Astrocyte (in vitro differentiated cells and primary cell): ENCODE measurements at regions not wholly inside any gene's neighbourhood (a gene's known extent, or its start where the extent isn't known, plus 50 kb on each side); places are given as distances from the start of the nearest gene placed in this dataset.
A peak's percentile ranks its signal among the peaks of the same experiment; 100 is the strongest.

Experiments
- DNase-seq: peaks from one replicate; pipeline ENCODE4 v3.0.0-alpha.2; 2010; ENCODE audit warnings: low read depth
- FAIRE-seq: peaks from 2 replicates; lab custom pipeline; 2011; peaks lifted over from hg19 to GRCh38; lab: Jason Lieb, UNC
- H2AFZ ChIP-seq: 2 replicates; pipeline ENCODE4 v1.6.0; 2012; ENCODE audit warnings: low read depth, low read length, inconsistent platforms
- H3K27ac ChIP-seq: 2 replicates; pipeline ENCODE4 v1.5.1; 2011; ENCODE audit warnings: low read depth, low read length, inconsistent platforms
- H3K27me3 ChIP-seq: 2 replicates; pipeline ENCODE4 v1.6.0; 2011; ENCODE audit warnings: low read length, inconsistent platforms; ENCODE audit not compliant: insufficient read depth
- H3K36me3 ChIP-seq: 2 replicates; pipeline ENCODE4 v1.5.1; 2011; ENCODE audit warnings: low read length, inconsistent platforms; ENCODE audit not compliant: insufficient read depth
- H3K4me1 ChIP-seq: 2 replicates; pipeline ENCODE4 v1.5.1; 2011; ENCODE audit warnings: low read length, inconsistent platforms; ENCODE audit not compliant: insufficient read depth
- H3K4me2 ChIP-seq: 2 replicates; pipeline ENCODE4 v1.6.0; 2012; ENCODE audit warnings: low read length, inconsistent platforms
- H3K4me3 ChIP-seq: 2 replicates; pipeline ENCODE4 v1.5.1; 2011; ENCODE audit warnings: low read depth, mild to moderate bottlenecking, low read length, inconsistent platforms; ENCODE audit not compliant: insufficient read depth
- H3K79me2 ChIP-seq: 2 replicates; pipeline ENCODE4 v1.6.0; 2012; ENCODE audit warnings: mild to moderate bottlenecking, low read length, inconsistent platforms; ENCODE audit not compliant: insufficient read depth
- H3K9ac ChIP-seq: 2 replicates; pipeline ENCODE4 v1.6.0; 2012; ENCODE audit warnings: mild to moderate bottlenecking, low read length, inconsistent platforms
- H3K9me3 ChIP-seq: 2 replicates; pipeline ENCODE4 v1.5.1; 2012; ENCODE audit warnings: low read depth, mild to moderate bottlenecking, low read length, inconsistent platforms; ENCODE audit not compliant: insufficient read depth
- H4K20me1 ChIP-seq: 2 replicates; pipeline ENCODE4 v1.6.0; 2012; ENCODE audit warnings: low read length, inconsistent platforms; ENCODE audit not compliant: insufficient read depth
- H3K27ac Mint-ChIP-seq: one replicate; pipeline ENCODE4 v1.8.0; 2021; ENCODE audit warnings: mild to moderate bottlenecking, mixed read lengths; ENCODE audit not compliant: unreplicated experiment
- H3K27me3 Mint-ChIP-seq: one replicate; pipeline ENCODE4 v1.8.0; 2021; ENCODE audit warnings: low read depth, mixed read lengths; ENCODE audit not compliant: unreplicated experiment
- H3K36me3 Mint-ChIP-seq: one replicate; pipeline ENCODE4 v1.8.0; 2021; ENCODE audit warnings: low read depth, mixed read lengths; ENCODE audit not compliant: unreplicated experiment
- H3K4me1 Mint-ChIP-seq: one replicate; pipeline ENCODE4 v1.8.0; 2021; ENCODE audit warnings: low read depth, mixed read lengths; ENCODE audit not compliant: unreplicated experiment
- H3K4me3 Mint-ChIP-seq: one replicate; pipeline ENCODE4 v1.8.0; 2021; ENCODE audit warnings: mild to moderate bottlenecking, moderate library complexity, mixed read lengths; ENCODE audit not compliant: unreplicated experiment
- H3K9me3 Mint-ChIP-seq: one replicate; pipeline ENCODE4 v1.8.0; 2021; ENCODE audit warnings: mild to moderate bottlenecking, mixed read lengths; ENCODE audit not compliant: unreplicated experiment
- EZH2 ChIP-seq: IDR thresholded peaks from 2 replicates; pipeline ENCODE4 v1.6.1; 2012; ENCODE audit warnings: mild to moderate bottlenecking, low read length, inconsistent platforms; ENCODE audit not compliant: insufficient read depth
- TF ChIP-seq, protein P1 (sequence below): IDR thresholded peaks from 2 replicates; pipeline ENCODE4 v1.5.1; 2011; ENCODE audit warnings: low read depth, mild to moderate bottlenecking, inconsistent platforms, low read length, moderate library complexity; ENCODE audit not compliant: insufficient read depth

DNA sequence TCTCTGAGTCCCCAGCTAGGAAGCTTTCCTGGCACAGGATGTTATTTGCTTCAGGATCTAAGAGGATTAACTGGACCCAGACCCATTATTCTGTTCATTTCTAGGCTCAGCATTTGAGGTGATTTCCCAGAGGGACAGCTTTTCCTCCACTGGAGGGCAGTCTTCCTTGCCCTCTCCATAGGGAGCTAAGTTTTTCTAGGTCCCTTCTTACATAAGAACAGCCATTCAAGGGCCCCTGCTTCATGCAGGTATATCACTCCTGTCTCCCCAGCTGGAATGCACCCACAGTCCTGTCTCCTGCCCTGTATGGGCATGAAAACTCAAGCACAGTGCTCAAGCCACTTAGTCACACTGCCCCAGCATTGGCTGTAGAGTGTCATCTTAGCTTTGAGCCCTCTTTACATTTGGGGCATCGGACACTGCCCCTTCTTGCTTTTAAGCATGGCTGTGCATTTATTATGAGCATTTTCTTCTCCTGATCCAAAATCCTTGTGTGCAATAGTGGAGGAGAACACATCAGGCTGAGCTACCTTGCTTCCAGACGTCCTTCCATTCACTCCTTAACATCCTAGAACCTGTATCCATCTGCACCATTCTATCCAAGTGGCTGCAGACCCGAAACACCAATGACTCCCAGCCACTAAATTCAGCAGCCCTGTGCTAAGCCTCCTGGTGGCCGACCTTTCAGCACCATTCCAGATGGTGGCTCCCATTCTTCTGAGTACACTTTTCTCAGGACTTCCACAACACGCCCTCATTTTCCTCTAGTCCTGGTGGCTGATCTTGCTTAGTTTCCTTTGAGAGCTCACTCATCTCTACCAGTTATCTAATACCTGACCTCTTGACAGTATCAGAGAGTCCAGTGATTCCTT is 80.0 kb downstream of the COPS8 start:
- FAIRE-seq (no peak), DNase-seq (no peak)
- Histone ChIP-seq H3K36me3 (no peaks in the 10 kb centered on the region), H2AFZ (no peak overlapping the region), H3K4me2 (no peak overlapping the region), H3K79me2 (no peaks in the 10 kb centered on the region), H3K9me3 (peaks cover 4% of the 10 kb centered on the region), H4K20me1 (no peaks in the 10 kb centered on the region), H3K4me1 (no peaks in the 10 kb centered on the region), H3K27me3 (no peaks in the 10 kb centered on the region), H3K4me3 (no peak overlapping the region), H3K9ac (no peak overlapping the region), H3K27ac (no peak overlapping the region)
- Mint-ChIP-seq H3K9me3 (peaks cover 12% of the 10 kb centered on the region), H3K36me3 (peaks cover 4% of the 10 kb centered on the region), H3K4me3 (no peak overlapping the region), H3K4me1 (peaks cover 11% of the 10 kb centered on the region), H3K27ac (no peak overlapping the region), H3K27me3 (no peaks in the 10 kb centered on the region)
- TF ChIP-seq, protein P1, sequence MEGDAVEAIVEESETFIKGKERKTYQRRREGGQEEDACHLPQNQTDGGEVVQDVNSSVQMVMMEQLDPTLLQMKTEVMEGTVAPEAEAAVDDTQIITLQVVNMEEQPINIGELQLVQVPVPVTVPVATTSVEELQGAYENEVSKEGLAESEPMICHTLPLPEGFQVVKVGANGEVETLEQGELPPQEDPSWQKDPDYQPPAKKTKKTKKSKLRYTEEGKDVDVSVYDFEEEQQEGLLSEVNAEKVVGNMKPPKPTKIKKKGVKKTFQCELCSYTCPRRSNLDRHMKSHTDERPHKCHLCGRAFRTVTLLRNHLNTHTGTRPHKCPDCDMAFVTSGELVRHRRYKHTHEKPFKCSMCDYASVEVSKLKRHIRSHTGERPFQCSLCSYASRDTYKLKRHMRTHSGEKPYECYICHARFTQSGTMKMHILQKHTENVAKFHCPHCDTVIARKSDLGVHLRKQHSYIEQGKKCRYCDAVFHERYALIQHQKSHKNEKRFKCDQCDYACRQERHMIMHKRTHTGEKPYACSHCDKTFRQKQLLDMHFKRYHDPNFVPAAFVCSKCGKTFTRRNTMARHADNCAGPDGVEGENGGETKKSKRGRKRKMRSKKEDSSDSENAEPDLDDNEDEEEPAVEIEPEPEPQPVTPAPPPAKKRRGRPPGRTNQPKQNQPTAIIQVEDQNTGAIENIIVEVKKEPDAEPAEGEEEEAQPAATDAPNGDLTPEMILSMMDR: peak; percentile 58
- TF ChIP-seq EZH2: no peak

DNA sequence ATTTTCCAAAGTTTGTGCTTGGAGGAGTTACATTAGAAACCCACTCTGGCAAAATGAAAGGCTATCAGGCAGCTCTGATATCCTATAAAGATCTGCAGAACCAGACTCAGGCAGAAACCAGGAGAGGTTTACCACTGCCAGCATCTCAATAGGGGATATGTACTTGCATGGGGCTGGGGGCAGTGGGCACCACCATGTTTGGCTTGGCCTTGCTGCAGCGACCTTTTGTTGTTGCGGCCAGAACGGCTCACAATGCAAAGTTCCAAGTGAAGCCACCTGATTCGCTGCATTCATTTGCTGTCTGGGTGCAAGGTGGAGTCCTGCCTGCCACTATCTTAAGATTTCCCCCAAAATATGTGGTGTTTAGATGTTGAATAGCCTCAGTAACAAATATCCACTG is 81.3 kb downstream of the COPS8 start:
- Histone ChIP-seq H2AFZ (no peak overlapping the region), H3K4me1 (peaks cover 12% of the 10 kb centered on the region), H3K9ac (no peak overlapping the region), H3K27me3 (no peaks in the 10 kb centered on the region), H3K27ac (no peak overlapping the region), H3K4me2 (no peak overlapping the region), H3K36me3 (no peaks in the 10 kb centered on the region), H4K20me1 (no peaks in the 10 kb centered on the region), H3K79me2 (no peaks in the 10 kb centered on the region), H3K4me3 (no peak overlapping the region), H3K9me3 (peaks cover 4% of the 10 kb centered on the region)
- H3K27me3 Mint-ChIP-seq: no peaks in the 10 kb centered on the region
- H3K27ac Mint-ChIP-seq: no peak overlapping the region
- no peak for TF ChIP-seq EZH2
- TF ChIP-seq, protein P1: no peak
- H3K4me3 Mint-ChIP-seq: no peak overlapping the region
- no peaks in the 10 kb centered on the region for H3K36me3 Mint-ChIP-seq
- no peak for FAIRE-seq
- H3K9me3 Mint-ChIP-seq: peaks cover 12% of the 10 kb centered on the region
- DNase-seq: no peak
- H3K4me1 Mint-ChIP-seq: peaks cover 21% of the 10 kb centered on the region

DNA sequence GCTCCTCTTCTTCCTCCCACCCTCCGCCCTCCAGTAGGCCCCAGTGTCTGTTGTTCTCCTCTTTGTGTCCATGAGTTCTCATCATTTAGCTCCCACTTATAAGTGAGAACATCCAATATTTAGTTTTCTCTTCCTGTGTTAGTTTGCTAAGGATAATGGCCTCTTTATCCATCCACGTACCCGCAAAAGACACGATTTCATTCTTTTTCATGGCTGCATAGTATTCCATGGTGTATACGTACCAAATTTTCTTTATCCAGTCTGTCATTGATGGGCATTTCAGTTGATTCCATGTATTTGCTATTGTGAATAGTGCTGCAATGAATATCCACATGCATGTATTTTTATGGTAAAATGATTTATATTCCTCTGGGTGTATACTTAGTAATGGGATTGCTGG is 82.2 kb downstream of the COPS8 start:
- no peak overlapping the region for H3K27ac ChIP-seq
- FAIRE-seq (no peak), DNase-seq (no peak)
- no peak overlapping the region for H3K4me3 ChIP-seq
- Mint-ChIP-seq H3K27me3 (no peaks in the 10 kb centered on the region), H3K4me1 (peaks cover 23% of the 10 kb centered on the region), H3K36me3 (no peaks in the 10 kb centered on the region), H3K27ac (no peak overlapping the region), H3K4me3 (no peak overlapping the region), H3K9me3 (peaks cover 12% of the 10 kb centered on the region)
- H3K79me2 ChIP-seq: no peaks in the 10 kb centered on the region
- no peak overlapping the region for H3K9ac ChIP-seq
- H3K27me3 ChIP-seq: no peaks in the 10 kb centered on the region
- no peak overlapping the region for H3K4me2 ChIP-seq
- H3K36me3 ChIP-seq: no peaks in the 10 kb centered on the region
- H3K4me1 ChIP-seq: peaks cover 15% of the 10 kb centered on the region
- no peak for TF ChIP-seq EZH2
- TF ChIP-seq, protein P1: no peak
- H3K9me3 ChIP-seq: peaks cover 4% of the 10 kb centered on the region
- no peaks in the 10 kb centered on the region for H4K20me1 ChIP-seq
- no peak overlapping the region for H2AFZ ChIP-seq
